ENCODE measurements at regions not wholly inside any gene's neighbourhood (a gene's known extent, or its start where the extent isn't known, plus 50 kb on each side); places are given as distances from the start of the nearest gene placed in this dataset.

DNA sequence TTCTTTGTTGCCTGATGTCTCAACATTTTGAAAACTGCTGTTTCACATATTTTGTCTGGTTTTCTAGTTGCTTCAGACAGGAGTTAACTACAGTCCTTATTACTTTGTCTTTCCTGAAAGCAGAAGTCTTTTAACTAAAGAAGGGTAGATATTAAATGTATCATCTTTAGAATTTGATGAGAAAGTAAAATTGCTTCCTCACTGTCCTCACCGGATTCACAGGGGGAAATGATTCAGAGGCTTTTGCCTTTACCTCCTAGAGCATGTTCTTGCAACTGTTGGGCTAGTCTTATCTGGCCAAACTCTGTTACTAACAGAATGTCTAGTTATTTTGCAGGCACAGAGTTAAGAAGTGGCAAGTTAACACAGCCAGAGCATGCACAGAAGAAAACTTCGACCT is 107.2 kb upstream of the VAV3 start:
- TF ChIP-seq CTCF (IDR thresholded peaks at IDR 0.05 in 2 of 3, conservative IDR thresholded peaks at IDR 0.05 in 1 of 3; ENCODE audit: borderline replicate concordance in 1 of 3, insufficient read depth in 1 of 3, low read depth in 2 of 3, low read length in 2 of 3) (no peak), ZNF274 (IDR thresholded peaks at IDR 0.05; ENCODE audit: low read depth, low read length) (no peak), POLR2A (IDR thresholded peaks at IDR 0.05; ENCODE audit: borderline replicate concordance, extremely low read depth, insufficient read depth, insufficient read length) (no peak), EGR1 (IDR thresholded peaks at IDR 0.05; ENCODE audit: low read depth) (no peak), RAD21 (IDR thresholded peaks at IDR 0.05; ENCODE audit: low read depth) (no peak), TCF7L2 (IDR thresholded peaks at IDR 0.05; ENCODE audit: borderline replicate concordance, extremely low read depth, insufficient read depth, insufficient read length) (no peak), EZH2phosphoT487 (IDR thresholded peaks at IDR 0.05; ENCODE audit: borderline replicate concordance) (no peak), POLR2AphosphoS5 (IDR thresholded peaks at IDR 0.05; ENCODE audit: low read depth, low read length) (no peak), EZH2 (IDR thresholded peaks at IDR 0.05) (no peak), JUND (IDR thresholded peaks at IDR 0.05) (no peak)
- TF ChIP-seq, protein P1, sequence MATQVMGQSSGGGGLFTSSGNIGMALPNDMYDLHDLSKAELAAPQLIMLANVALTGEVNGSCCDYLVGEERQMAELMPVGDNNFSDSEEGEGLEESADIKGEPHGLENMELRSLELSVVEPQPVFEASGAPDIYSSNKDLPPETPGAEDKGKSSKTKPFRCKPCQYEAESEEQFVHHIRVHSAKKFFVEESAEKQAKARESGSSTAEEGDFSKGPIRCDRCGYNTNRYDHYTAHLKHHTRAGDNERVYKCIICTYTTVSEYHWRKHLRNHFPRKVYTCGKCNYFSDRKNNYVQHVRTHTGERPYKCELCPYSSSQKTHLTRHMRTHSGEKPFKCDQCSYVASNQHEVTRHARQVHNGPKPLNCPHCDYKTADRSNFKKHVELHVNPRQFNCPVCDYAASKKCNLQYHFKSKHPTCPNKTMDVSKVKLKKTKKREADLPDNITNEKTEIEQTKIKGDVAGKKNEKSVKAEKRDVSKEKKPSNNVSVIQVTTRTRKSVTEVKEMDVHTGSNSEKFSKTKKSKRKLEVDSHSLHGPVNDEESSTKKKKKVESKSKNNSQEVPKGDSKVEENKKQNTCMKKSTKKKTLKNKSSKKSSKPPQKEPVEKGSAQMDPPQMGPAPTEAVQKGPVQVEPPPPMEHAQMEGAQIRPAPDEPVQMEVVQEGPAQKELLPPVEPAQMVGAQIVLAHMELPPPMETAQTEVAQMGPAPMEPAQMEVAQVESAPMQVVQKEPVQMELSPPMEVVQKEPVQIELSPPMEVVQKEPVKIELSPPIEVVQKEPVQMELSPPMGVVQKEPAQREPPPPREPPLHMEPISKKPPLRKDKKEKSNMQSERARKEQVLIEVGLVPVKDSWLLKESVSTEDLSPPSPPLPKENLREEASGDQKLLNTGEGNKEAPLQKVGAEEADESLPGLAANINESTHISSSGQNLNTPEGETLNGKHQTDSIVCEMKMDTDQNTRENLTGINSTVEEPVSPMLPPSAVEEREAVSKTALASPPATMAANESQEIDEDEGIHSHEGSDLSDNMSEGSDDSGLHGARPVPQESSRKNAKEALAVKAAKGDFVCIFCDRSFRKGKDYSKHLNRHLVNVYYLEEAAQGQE (IDR thresholded peaks at IDR 0.05; ENCODE audit: low read depth) = no peak
- TF ChIP-seq, protein P2, sequence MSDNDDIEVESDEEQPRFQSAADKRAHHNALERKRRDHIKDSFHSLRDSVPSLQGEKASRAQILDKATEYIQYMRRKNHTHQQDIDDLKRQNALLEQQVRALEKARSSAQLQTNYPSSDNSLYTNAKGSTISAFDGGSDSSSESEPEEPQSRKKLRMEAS (IDR thresholded peaks at IDR 0.05) = no peak

All from HCT116 (cell line).